RWPE1 (cell line): ENCODE measurements at regions not wholly inside any gene's neighbourhood (a gene's known extent, or its start where the extent isn't known, plus 50 kb on each side); places are given as distances from the start of the nearest gene placed in this dataset.
A peak's percentile ranks its signal among the peaks of the same experiment; 100 is the strongest.

Experiments used
- CTCF ChIA-PET: fragments of 350-600 bp; sonication (Branson Sonifier 250); formaldehyde crosslinking; extraction: SDS; loops from one replicate; lab custom pipeline; 2021; lab: Yijun Ruan, JAX
- POLR2A ChIA-PET: fragments of 400-600 bp; formaldehyde crosslinking; extraction: SDS; loops from one replicate; lab custom pipeline; 2020; ENCODE audit warnings: antibody characterized with exemption; ENCODE audit not compliant: low non-redundant PET; lab: Yijun Ruan, JAX
- DNase-seq: peaks from one replicate; pipeline ENCODE4 v3.0.0; 2012; ENCODE audit warnings: low spot score
- H3K27ac ChIP-seq: fragments of 450-650 bp; 2 replicates; pipeline ENCODE4 v1.5.1; 2017
- CTCF ChIP-seq: fragments of 450-650 bp; conservative IDR thresholded peaks from 2 replicates; pipeline ENCODE4 v1.5.1; 2017; ENCODE audit warnings: low read depth, mild to moderate bottlenecking

- H3K27ac ChIP-seq, result no peak overlapping the region
- DNase-seq, result peak; percentile 35
- ChIA-PET CTCF (no interaction called here), POLR2A (no interaction called here)
- TF ChIP-seq CTCF, result no peak
Measured at GRCh38 chr6:33926451-33926850, 122.6 kb upstream of the MLN start.

DNA sequence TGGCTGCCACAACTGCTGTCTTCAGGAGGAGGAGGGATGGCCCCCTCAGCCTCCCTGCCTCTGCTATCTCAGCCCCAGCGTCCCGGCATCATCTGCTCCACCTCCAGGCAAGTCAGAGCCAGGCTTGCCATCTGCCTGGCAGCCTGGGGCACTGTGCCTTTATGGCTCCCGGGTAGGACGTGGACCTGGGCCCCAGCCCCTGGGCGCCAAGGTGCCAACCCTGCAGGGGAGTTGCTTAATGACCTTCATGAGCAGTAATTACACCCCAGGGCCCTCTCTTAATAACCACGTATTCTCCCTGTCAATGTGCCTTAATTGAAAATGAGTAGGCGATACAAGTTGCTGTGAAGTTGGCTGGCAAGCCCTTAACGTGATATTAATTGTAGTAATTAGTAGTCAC lies 122.1 kb upstream of the MLN start:
- no peak for TF ChIP-seq CTCF
- ChIA-PET CTCF (no interaction called here), POLR2A (no interaction called here)
- no peak for DNase-seq
- no peak overlapping the region for H3K27ac ChIP-seq

- CTCF ChIA-PET, result interaction anchor here (0.7 kb wide), 1 partner anchor 59 kb away, joined by 3 read pairs; no protein-coding TSS in a partner anchor
- no peak for TF ChIP-seq CTCF
- POLR2A ChIA-PET, result no interaction called here
- no peak for DNase-seq
- no peak overlapping the region for H3K27ac ChIP-seq
Measured at GRCh38 chr6:33925210-33925609, 121.4 kb upstream of the MLN start.

DNA sequence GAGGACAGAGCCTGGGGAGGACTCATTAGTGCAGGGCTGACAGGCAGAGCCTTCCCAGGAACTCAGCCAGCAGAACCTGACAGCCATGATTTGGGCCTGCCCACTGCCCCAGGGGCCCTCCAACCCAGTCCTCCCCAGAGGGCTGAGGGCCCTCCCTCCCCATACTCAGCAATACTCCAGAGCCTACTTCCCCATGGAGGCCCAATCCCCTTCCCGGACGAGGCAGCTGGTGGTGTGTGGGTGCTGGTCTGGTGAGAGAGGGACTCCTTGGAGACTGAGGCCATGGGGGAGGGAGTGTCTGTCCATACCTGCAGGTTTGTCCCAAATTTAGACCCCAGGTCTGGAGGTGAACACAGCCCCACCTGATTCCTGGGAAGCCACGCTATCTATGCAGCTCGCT lies 120.9 kb upstream of the MLN start:
- no peak for DNase-seq
- no peak for TF ChIP-seq CTCF
- POLR2A ChIA-PET, result no interaction called here
- CTCF ChIA-PET, result interaction anchor here (0.7 kb wide), 1 partner anchor 59 kb away, joined by 3 read pairs; no protein-coding TSS in a partner anchor
- H3K27ac ChIP-seq, result no peak overlapping the region

GRCh38 chr6:33923857-33924514 lies 120.2 kb upstream of the MLN start:
- no peak overlapping the region for H3K27ac ChIP-seq
- POLR2A ChIA-PET, result no interaction called here
- DNase-seq, result no peak
- CTCF ChIA-PET, result interaction anchor here (0.7 kb wide), 1 partner anchor 234 kb away, joined by 3 read pairs; no protein-coding TSS in a partner anchor
- no peak for TF ChIP-seq CTCF

DNA sequence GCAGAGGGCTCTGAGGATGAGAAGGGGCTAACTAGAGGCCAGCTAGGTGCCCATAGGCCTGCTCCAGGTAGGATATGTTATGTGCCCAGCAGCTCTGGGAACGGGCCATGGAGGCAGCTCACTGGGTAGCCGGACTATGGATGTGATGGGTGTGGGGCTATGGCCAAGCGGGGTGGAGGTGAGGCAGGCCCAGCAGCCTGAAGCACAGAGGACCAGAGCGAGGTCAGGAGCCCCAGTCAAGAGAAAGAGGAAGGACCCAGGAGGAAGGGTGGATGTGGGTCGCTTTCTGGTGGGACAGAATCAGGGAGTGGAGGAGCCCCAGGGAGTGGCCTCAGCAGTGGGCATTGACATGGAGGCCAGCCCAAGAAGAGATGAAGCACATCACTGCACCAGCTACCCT lies 117.9 kb upstream of the MLN start:
- ChIA-PET POLR2A (no interaction called here), CTCF (no interaction called here)

More for the DNA sequence above, 117.9 kb upstream of the MLN start:
- no peak for DNase-seq
- TF ChIP-seq CTCF, result no peak
- H3K27ac ChIP-seq, result no peak overlapping the region
